ENCODE measurements at regions not wholly inside any gene's neighbourhood (a gene's known extent, or its start where the extent isn't known, plus 50 kb on each side); places are given as distances from the start of the nearest gene placed in this dataset.

GRCh38 chr12:90339837-90340236 is 615.1 kb downstream of the CCER1 start:
- H3K9me3 Mint-ChIP-seq = no peaks in the 10 kb centered on the region
- POLR2A ChIA-PET = no interaction called here
- no peak for DNase-seq

GRCh38 chr12:90338365-90338764 is 616.6 kb downstream of the CCER1 start:
- no peak for ATAC-seq (ENCODE audit: low read depth)
- POLR2A ChIA-PET = no interaction called here
- Mint-ChIP-seq H3K36me3 (no peaks in the 10 kb centered on the region), H3K4me1 (no peaks in the 10 kb centered on the region), H3K9me3 (no peaks in the 10 kb centered on the region), H3K27ac (no peak overlapping the region), H3K4me3 (no peak overlapping the region), H3K27me3 (peaks cover 3% of the 10 kb centered on the region)
- DNase-seq = no peak

More at GRCh38 chr12:90339837-90340236, 615.1 kb downstream of the CCER1 start:
- no peak for ATAC-seq (ENCODE audit: low read depth)
- Mint-ChIP-seq H3K4me1 (no peaks in the 10 kb centered on the region), H3K36me3 (no peaks in the 10 kb centered on the region), H3K27ac (no peak overlapping the region), H3K27me3 (peaks cover 3% of the 10 kb centered on the region), H3K4me3 (no peak overlapping the region)

GRCh38 chr12:90337018-90337417 is 618.0 kb downstream of the CCER1 start:
- H3K27me3 Mint-ChIP-seq = peaks cover 3% of the 10 kb centered on the region
- DNase-seq (no peak), ATAC-seq (ENCODE audit: low read depth) (no peak)
- no peak overlapping the region for H3K4me3 Mint-ChIP-seq
- no peak overlapping the region for H3K27ac Mint-ChIP-seq
- H3K9me3 Mint-ChIP-seq = no peaks in the 10 kb centered on the region
- H3K36me3 Mint-ChIP-seq = no peaks in the 10 kb centered on the region
- H3K4me1 Mint-ChIP-seq = no peaks in the 10 kb centered on the region
- POLR2A ChIA-PET = no interaction called here

- no peaks in the 10 kb centered on the region for H3K4me1 Mint-ChIP-seq
- POLR2A ChIA-PET = no interaction called here
- no peak for ATAC-seq (ENCODE audit: low read depth)
Observed at GRCh38 chr12:90335566-90335965, 619.4 kb downstream of the CCER1 start.

GRCh38 chr12:90333939-90334338 is 621.0 kb downstream of the CCER1 start:
- no peak overlapping the region for H3K27ac Mint-ChIP-seq
- DNase-seq = no peak
- no peak for ATAC-seq (ENCODE audit: low read depth)
- POLR2A ChIA-PET = interaction anchor here (0.6 kb wide), 1 partner anchor 229 kb away, joined by 4 read pairs; no protein-coding TSS in a partner anchor
- H3K4me1 Mint-ChIP-seq = no peaks in the 10 kb centered on the region
- H3K9me3 Mint-ChIP-seq = no peaks in the 10 kb centered on the region
- H3K36me3 Mint-ChIP-seq = no peaks in the 10 kb centered on the region
- no peak overlapping the region for H3K4me3 Mint-ChIP-seq
- peaks cover 3% of the 10 kb centered on the region for H3K27me3 Mint-ChIP-seq

More at GRCh38 chr12:90335566-90335965, 619.4 kb downstream of the CCER1 start:
- no peaks in the 10 kb centered on the region for H3K36me3 Mint-ChIP-seq
- no peak for DNase-seq
- no peak overlapping the region for H3K27ac Mint-ChIP-seq
- H3K9me3 Mint-ChIP-seq = no peaks in the 10 kb centered on the region
- no peak overlapping the region for H3K4me3 Mint-ChIP-seq
- peaks cover 3% of the 10 kb centered on the region for H3K27me3 Mint-ChIP-seq

- H3K4me1 Mint-ChIP-seq = no peaks in the 10 kb centered on the region
- H3K27ac Mint-ChIP-seq = no peak overlapping the region
- H3K36me3 Mint-ChIP-seq = no peaks in the 10 kb centered on the region
- H3K4me3 Mint-ChIP-seq = no peak overlapping the region
- POLR2A ChIA-PET = no interaction called here
- ATAC-seq (ENCODE audit: low read depth) (no peak), DNase-seq (no peak)
- H3K9me3 Mint-ChIP-seq = no peaks in the 10 kb centered on the region
- peaks cover 3% of the 10 kb centered on the region for H3K27me3 Mint-ChIP-seq
Observed at GRCh38 chr12:90333424-90333823, 621.6 kb downstream of the CCER1 start.

GRCh38 chr12:90331821-90332220 is 623.2 kb downstream of the CCER1 start:
- Mint-ChIP-seq H3K4me1 (no peaks in the 10 kb centered on the region), H3K4me3 (no peak overlapping the region), H3K27me3 (peaks cover 1% of the 10 kb centered on the region), H3K27ac (no peak overlapping the region), H3K36me3 (no peaks in the 10 kb centered on the region), H3K9me3 (no peaks in the 10 kb centered on the region)
- ATAC-seq (ENCODE audit: low read depth) (no peak), DNase-seq (no peak)
- POLR2A ChIA-PET = no interaction called here

- POLR2A ChIA-PET = no interaction called here
- DNase-seq (no peak), ATAC-seq (ENCODE audit: low read depth) (no peak)
- no peaks in the 10 kb centered on the region for H3K9me3 Mint-ChIP-seq
- H3K4me3 Mint-ChIP-seq = no peak overlapping the region
- no peaks in the 10 kb centered on the region for H3K36me3 Mint-ChIP-seq
- H3K27me3 Mint-ChIP-seq = no peaks in the 10 kb centered on the region
- H3K27ac Mint-ChIP-seq = no peak overlapping the region
- H3K4me1 Mint-ChIP-seq = no peaks in the 10 kb centered on the region
Observed at GRCh38 chr12:90331262-90331661, 622.6 kb upstream of the ATP2B1 start.

- Mint-ChIP-seq H3K27me3 (no peaks in the 10 kb centered on the region), H3K36me3 (no peaks in the 10 kb centered on the region), H3K27ac (no peak overlapping the region), H3K4me3 (no peak overlapping the region), H3K9me3 (no peaks in the 10 kb centered on the region), H3K4me1 (no peaks in the 10 kb centered on the region)
- no peak for ATAC-seq (ENCODE audit: low read depth)
- POLR2A ChIA-PET = no interaction called here
- no peak for DNase-seq
Observed at GRCh38 chr12:90327793-90328743, 619.4 kb upstream of the ATP2B1 start.

GRCh38 chr12:90323217-90323616 is 614.6 kb upstream of the ATP2B1 start:
- POLR2A ChIA-PET = no interaction called here
- ATAC-seq (ENCODE audit: low read depth) (no peak), DNase-seq (no peak)
- Mint-ChIP-seq H3K36me3 (no peaks in the 10 kb centered on the region), H3K4me1 (no peaks in the 10 kb centered on the region), H3K27me3 (no peaks in the 10 kb centered on the region), H3K9me3 (no peaks in the 10 kb centered on the region), H3K4me3 (no peak overlapping the region), H3K27ac (no peak overlapping the region)

GRCh38 chr12:90322006-90322405 is 613.4 kb upstream of the ATP2B1 start:
- DNase-seq (no peak), ATAC-seq (ENCODE audit: low read depth) (no peak)
- no peak overlapping the region for H3K4me3 Mint-ChIP-seq
- H3K27ac Mint-ChIP-seq = no peak overlapping the region
- no peaks in the 10 kb centered on the region for H3K36me3 Mint-ChIP-seq
- H3K4me1 Mint-ChIP-seq = no peaks in the 10 kb centered on the region
- no peaks in the 10 kb centered on the region for H3K27me3 Mint-ChIP-seq
- H3K9me3 Mint-ChIP-seq = no peaks in the 10 kb centered on the region
- POLR2A ChIA-PET = no interaction called here

GRCh38 chr12:90321369-90321768 is 612.7 kb upstream of the ATP2B1 start:
- H3K27ac Mint-ChIP-seq = no peak overlapping the region
- no peaks in the 10 kb centered on the region for H3K4me1 Mint-ChIP-seq
- H3K36me3 Mint-ChIP-seq = no peaks in the 10 kb centered on the region
- DNase-seq (no peak), ATAC-seq (ENCODE audit: low read depth) (no peak)
- no peak overlapping the region for H3K4me3 Mint-ChIP-seq
- POLR2A ChIA-PET = no interaction called here
- H3K9me3 Mint-ChIP-seq = no peaks in the 10 kb centered on the region
- no peaks in the 10 kb centered on the region for H3K27me3 Mint-ChIP-seq

- POLR2A ChIA-PET = no interaction called here
- H3K9me3 Mint-ChIP-seq = no peaks in the 10 kb centered on the region
- peaks cover 5% of the 10 kb centered on the region for H3K27me3 Mint-ChIP-seq
- DNase-seq = no peak
- no peak for ATAC-seq (ENCODE audit: low read depth)
- H3K36me3 Mint-ChIP-seq = no peaks in the 10 kb centered on the region
- H3K4me3 Mint-ChIP-seq = no peak overlapping the region
- H3K4me1 Mint-ChIP-seq = no peaks in the 10 kb centered on the region
- no peak overlapping the region for H3K27ac Mint-ChIP-seq
Observed at GRCh38 chr12:90311561-90311960, 602.9 kb upstream of the ATP2B1 start.

- Mint-ChIP-seq H3K4me3 (no peak overlapping the region), H3K36me3 (no peaks in the 10 kb centered on the region), H3K27me3 (peaks cover 8% of the 10 kb centered on the region), H3K4me1 (no peaks in the 10 kb centered on the region), H3K9me3 (no peaks in the 10 kb centered on the region), H3K27ac (no peak overlapping the region)
- DNase-seq (no peak), ATAC-seq (ENCODE audit: low read depth) (no peak)
- POLR2A ChIA-PET = no interaction called here
Observed at GRCh38 chr12:90305379-90305778, 596.7 kb upstream of the ATP2B1 start.
